Karpas-422 (cell line): ENCODE measurements at regions not wholly inside any gene's neighbourhood (a gene's known extent, or its start where the extent isn't known, plus 50 kb on each side); places are given as distances from the start of the nearest gene placed in this dataset.
"Not testable (repeated sequence)": the region's sequence is repeated elsewhere in the genome, so short reads cannot be mapped to it uniquely, and the experiment has no call there.

Experiments
- DNase-seq: peaks from one replicate; pipeline ENCODE4 v3.0.0-alpha.2; 2015
- H2AFZ ChIP-seq: fragments of 200-600 bp; sonication (generic); 2 replicates; pipeline ENCODE4 v1.6.1; 2014; ENCODE audit warnings: antibody characterized with exemption, low read length, mixed read lengths
- H3K27ac ChIP-seq: fragments of 200-600 bp; sonication (generic); 2 replicates; pipeline ENCODE4 v1.5.1; 2014; ENCODE audit warnings: mild to moderate bottlenecking, low read length, moderate library complexity
- H3K27me3 ChIP-seq: fragments of 200-600 bp; sonication (generic); 2 replicates; pipeline ENCODE4 v1.6.1; 2014; ENCODE audit warnings: low read length, mixed read lengths
- H3K36me3 ChIP-seq: fragments of 200-600 bp; sonication (generic); 2 replicates; pipeline ENCODE4 v1.6.1; 2014; ENCODE audit warnings: low read length, mixed read lengths; ENCODE audit not compliant: insufficient read depth
- H3K4me1 ChIP-seq: fragments of 200-600 bp; sonication (generic); 2 replicates; pipeline ENCODE4 v1.6.1; 2014; ENCODE audit warnings: mild to moderate bottlenecking, low read length, mixed read lengths
- H3K4me2 ChIP-seq: fragments of 200-600 bp; sonication (generic); 2 replicates; pipeline ENCODE4 v1.6.1; 2014; ENCODE audit warnings: low read length, low read depth, mild to moderate bottlenecking; ENCODE audit not compliant: poor library complexity, severe bottlenecking
- H3K4me3 ChIP-seq: fragments of 200-600 bp; sonication (generic); 2 replicates; pipeline ENCODE4 v1.5.1; 2014; ENCODE audit warnings: mild to moderate bottlenecking, antibody characterized with exemption, low read length, mixed read lengths
- H3K79me2 ChIP-seq: fragments of 200-600 bp; sonication (generic); 2 replicates; pipeline ENCODE4 v1.6.1; 2014; ENCODE audit warnings: mild to moderate bottlenecking, low read length, mixed read lengths
- H3K9ac ChIP-seq: fragments of 200-600 bp; sonication (generic); 2 replicates; pipeline ENCODE4 v1.6.0; 2014; ENCODE audit warnings: low read length
- H3K9me2 ChIP-seq: fragments of 200-600 bp; sonication (generic), shearing (Covaris generic); replicated peaks from 2 replicates; pipeline ENCODE4 v1.6.0; 2014; ENCODE audit warnings: mild to moderate bottlenecking, low read length, moderate library complexity; ENCODE audit not compliant: insufficient read depth
- H3K9me3 ChIP-seq: fragments of 300-700, 200-600 bp; sonication (generic); 2 replicates; pipeline ENCODE4 v1.6.1; 2014; ENCODE audit warnings: low read length, mixed read lengths
- H4K20me1 ChIP-seq: fragments of 200-600 bp; sonication (generic); 2 replicates; pipeline ENCODE4 v1.6.1; 2014; ENCODE audit warnings: mild to moderate bottlenecking, antibody characterized with exemption, low read length, low read depth; ENCODE audit not compliant: insufficient read depth

GRCh38 chr3:153928851-153929250, 192.3 kb upstream of the ARHGEF26 start:
- no peaks in the 10 kb centered on the region for H3K9me3 ChIP-seq
- H3K4me1 ChIP-seq: no peaks in the 10 kb centered on the region
- no peak overlapping the region for H2AFZ ChIP-seq
- no peaks in the 10 kb centered on the region for H3K79me2 ChIP-seq
- no peak overlapping the region for H3K4me2 ChIP-seq
- no peak overlapping the region for H3K27ac ChIP-seq
- no peak overlapping the region for H3K9ac ChIP-seq
- no peak for DNase-seq
- no peaks in the 10 kb centered on the region for H3K27me3 ChIP-seq
- no peaks in the 10 kb centered on the region for H3K36me3 ChIP-seq
- no peak overlapping the region for H3K4me3 ChIP-seq
- H4K20me1 ChIP-seq: no peaks in the 10 kb centered on the region
- H3K9me2 ChIP-seq: no peaks in the 10 kb centered on the region

- H3K79me2 ChIP-seq, H4K20me1 ChIP-seq, H3K4me2 ChIP-seq, H2AFZ ChIP-seq, H3K27me3 ChIP-seq, H3K9me3 ChIP-seq, H3K4me1 ChIP-seq, H3K4me3 ChIP-seq, H3K9me2 ChIP-seq, H3K27ac ChIP-seq, DNase-seq, H3K36me3 ChIP-seq, H3K9ac ChIP-seq: not testable (repeated sequence)
Observed at GRCh38 chr3:153933481-153933880, 187.7 kb upstream of the ARHGEF26 start.

GRCh38 chr3:153944084-153944483, 177.1 kb upstream of the ARHGEF26 start:
- Histone ChIP-seq H3K79me2 (no peaks in the 10 kb centered on the region), H3K4me2 (no peak overlapping the region), H4K20me1 (no peaks in the 10 kb centered on the region), H2AFZ (no peak overlapping the region), H3K4me3 (no peak overlapping the region), H3K9me2 (no peaks in the 10 kb centered on the region), H3K36me3 (no peaks in the 10 kb centered on the region), H3K27me3 (no peaks in the 10 kb centered on the region), H3K9ac (no peak overlapping the region), H3K27ac (no peak overlapping the region), H3K4me1 (no peaks in the 10 kb centered on the region), H3K9me3 (no peaks in the 10 kb centered on the region)
- DNase-seq: no peak

GRCh38 chr3:153951276-153951675, 169.9 kb upstream of the ARHGEF26 start:
- H3K27ac ChIP-seq: no peak overlapping the region
- no peaks in the 10 kb centered on the region for H3K79me2 ChIP-seq
- no peaks in the 10 kb centered on the region for H4K20me1 ChIP-seq
- no peak for DNase-seq
- no peaks in the 10 kb centered on the region for H3K4me1 ChIP-seq
- H3K9ac ChIP-seq: no peak overlapping the region
- H3K36me3 ChIP-seq: no peaks in the 10 kb centered on the region
- H3K9me2 ChIP-seq: no peaks in the 10 kb centered on the region
- H3K4me3 ChIP-seq: no peak overlapping the region
- H2AFZ ChIP-seq: no peak overlapping the region
- no peaks in the 10 kb centered on the region for H3K27me3 ChIP-seq
- H3K4me2 ChIP-seq: no peak overlapping the region
- no peaks in the 10 kb centered on the region for H3K9me3 ChIP-seq

- no peak for DNase-seq
- Histone ChIP-seq H3K9ac (no peak overlapping the region), H3K9me3 (no peaks in the 10 kb centered on the region), H3K36me3 (no peaks in the 10 kb centered on the region), H3K9me2 (no peaks in the 10 kb centered on the region), H3K4me1 (no peaks in the 10 kb centered on the region), H4K20me1 (no peaks in the 10 kb centered on the region), H3K27ac (no peak overlapping the region), H3K4me2 (no peak overlapping the region), H3K4me3 (no peak overlapping the region), H3K27me3 (no peaks in the 10 kb centered on the region), H2AFZ (no peak overlapping the region), H3K79me2 (no peaks in the 10 kb centered on the region)
Observed at GRCh38 chr3:153952091-153952490, 169.1 kb upstream of the ARHGEF26 start.

GRCh38 chr3:153956613-153957012, 164.6 kb upstream of the ARHGEF26 start:
- Histone ChIP-seq H3K4me2 (no peak overlapping the region), H3K79me2 (no peaks in the 10 kb centered on the region), H4K20me1 (no peaks in the 10 kb centered on the region), H2AFZ (no peak overlapping the region), H3K9ac (no peak overlapping the region), H3K36me3 (no peaks in the 10 kb centered on the region), H3K9me3 (no peaks in the 10 kb centered on the region), H3K9me2 (no peaks in the 10 kb centered on the region), H3K27me3 (no peaks in the 10 kb centered on the region), H3K27ac (no peak overlapping the region), H3K4me1 (no peaks in the 10 kb centered on the region), H3K4me3 (no peak overlapping the region)
- DNase-seq: no peak

- no peak for DNase-seq
- no peaks in the 10 kb centered on the region for H3K4me1 ChIP-seq
- H2AFZ ChIP-seq: no peak overlapping the region
- H4K20me1 ChIP-seq: no peaks in the 10 kb centered on the region
- H3K4me2 ChIP-seq: no peak overlapping the region
- H3K79me2 ChIP-seq: no peaks in the 10 kb centered on the region
- H3K9me3 ChIP-seq: no peaks in the 10 kb centered on the region
- no peak overlapping the region for H3K9ac ChIP-seq
- H3K36me3 ChIP-seq: no peaks in the 10 kb centered on the region
- no peaks in the 10 kb centered on the region for H3K9me2 ChIP-seq
- H3K27ac ChIP-seq: no peak overlapping the region
- H3K4me3 ChIP-seq: no peak overlapping the region
- H3K27me3 ChIP-seq: no peaks in the 10 kb centered on the region
Observed at GRCh38 chr3:153957421-153957820, 163.8 kb upstream of the ARHGEF26 start.

GRCh38 chr3:153958635-153959595, 162.3 kb upstream of the ARHGEF26 start:
- DNase-seq: no peak
- Histone ChIP-seq H3K79me2 (no peaks in the 10 kb centered on the region), H3K4me3 (no peak overlapping the region), H3K4me1 (no peaks in the 10 kb centered on the region), H3K27me3 (no peaks in the 10 kb centered on the region), H4K20me1 (no peaks in the 10 kb centered on the region), H3K4me2 (no peak overlapping the region), H3K27ac (no peak overlapping the region), H3K36me3 (no peaks in the 10 kb centered on the region), H3K9me2 (no peaks in the 10 kb centered on the region), H3K9me3 (no peaks in the 10 kb centered on the region), H2AFZ (no peak overlapping the region), H3K9ac (no peak overlapping the region)
